IMR-90 (cell line): ENCODE measurements at regions not wholly inside any gene's neighbourhood (a gene's known extent, or its start where the extent isn't known, plus 50 kb on each side); places are given as distances from the start of the nearest gene placed in this dataset.

Experiments
- ATAC-seq: fragments of 200-7000 bp; cut with Tn5 transposase; 2 replicates; pipeline ENCODE4 v1.9.1; 2020; ENCODE audit warnings: low read depth, mild to moderate bottlenecking, moderate library complexity
- BruUV-seq: library from RNA; stranded (reverse); fragments of 400-500 nt; replicated peaks from 2 replicates; lab custom pipeline; 2021; lab: Mats Ljungman, UMichigan
- CTCF ChIA-PET: fragments of 300-600 bp; formaldehyde crosslinking; extraction: SDS; loops from one replicate; lab custom pipeline; 2021; ENCODE audit warnings: antibody characterized with exemption; lab: Yijun Ruan, JAX
- POLR2A ChIA-PET: fragments of 300-600 bp; sonication (Branson Sonifier 250); formaldehyde crosslinking; loops from one replicate; lab custom pipeline; 2022; ENCODE audit warnings: antibody characterized with exemption; ENCODE audit not compliant: unreplicated experiment; lab: Charles Lee
- DNase-seq: peaks from one replicate; pipeline ENCODE4 v3.0.0; 2013
- H2AFZ ChIP-seq: replicated peaks from 2 replicates; pipeline ENCODE3; 2013; ENCODE audit warnings: low read length, mild to moderate bottlenecking; ENCODE audit not compliant: poor library complexity
- H2AK5ac ChIP-seq: 2 replicates; pipeline ENCODE4 v1.6.1; 2013; ENCODE audit warnings: low read depth, low read length, inconsistent platforms
- H2AK9ac ChIP-seq: replicated peaks from 2 replicates; pipeline ENCODE3; 2013; ENCODE audit warnings: mild to moderate bottlenecking, low read depth, low read length, moderate library complexity; ENCODE audit not compliant: poor library complexity
- H2BK120ac ChIP-seq: 2 replicates; pipeline ENCODE4 v1.6.1; 2013; ENCODE audit warnings: low read depth, low read length, inconsistent platforms
- H2BK15ac ChIP-seq: 3 replicates; pipeline ENCODE4 v1.6.1; 2013; ENCODE audit warnings: low read depth, low read length, inconsistent platforms
- H2BK20ac ChIP-seq: 2 replicates; pipeline ENCODE4 v1.6.1; 2013; ENCODE audit warnings: low read depth, mild to moderate bottlenecking, inconsistent platforms, low read length, moderate library complexity
- H2BK5ac ChIP-seq: 2 replicates; pipeline ENCODE4 v1.6.1; 2013; ENCODE audit warnings: mild to moderate bottlenecking, low read depth, low read length, inconsistent platforms; ENCODE audit not compliant: poor library complexity, severe bottlenecking
- H3K14ac ChIP-seq: replicated peaks from 2 replicates; pipeline ENCODE4 v1.6.1; 2013; ENCODE audit warnings: low read depth, low read length, inconsistent platforms
- H3K18ac ChIP-seq: 2 replicates; pipeline ENCODE4 v1.6.1; 2013; ENCODE audit warnings: low read depth, low read length, control low read depth
- H3K23ac ChIP-seq: 2 replicates; pipeline ENCODE4 v1.6.1; 2013; ENCODE audit warnings: low read depth, low read length, inconsistent platforms
- H3K27ac ChIP-seq: 2 replicates; pipeline ENCODE4 v1.5.1; 2013; ENCODE audit warnings: mild to moderate bottlenecking, control low read depth, low read length; ENCODE audit not compliant: insufficient read depth
- H3K27me3 ChIP-seq: 2 replicates; pipeline ENCODE4 v1.6.1; 2013; ENCODE audit warnings: low read length; ENCODE audit not compliant: control insufficient read depth, insufficient read depth
- H3K36me3 ChIP-seq: 2 replicates; pipeline ENCODE4 v1.6.1; 2013; ENCODE audit warnings: low read length, mixed read lengths; ENCODE audit not compliant: control insufficient read depth, insufficient read depth
- H3K4ac ChIP-seq: 2 replicates; pipeline ENCODE4 v1.6.1; 2013; ENCODE audit warnings: low read depth, low read length, inconsistent platforms
- H3K4me1 ChIP-seq: 2 replicates; pipeline ENCODE4 v1.6.1; 2013; ENCODE audit warnings: low read length, mixed read lengths; ENCODE audit not compliant: control insufficient read depth, insufficient read depth
- H3K4me2 ChIP-seq: 2 replicates; pipeline ENCODE4 v1.6.1; 2013; ENCODE audit warnings: low read depth, mild to moderate bottlenecking, control low read depth, low read length, moderate library complexity
- H3K4me3 ChIP-seq: 2 replicates; pipeline ENCODE4 v1.5.1; 2013; ENCODE audit warnings: low read depth, mild to moderate bottlenecking, control low read depth, low read length, moderate library complexity; ENCODE audit not compliant: insufficient read depth
- H3K56ac ChIP-seq: 2 replicates; pipeline ENCODE4 v1.6.1; 2013; ENCODE audit warnings: low read length, inconsistent platforms; ENCODE audit not compliant: insufficient read depth; ENCODE audit errors: extremely low read depth
- H3K79me1 ChIP-seq, 2 experiments: 2 replicates each; pipeline ENCODE4 v1.6.1; 2013; ENCODE audit warnings: low read length in 2 of 2, inconsistent platforms in 1 of 2, low read depth in 1 of 2
- H3K9ac ChIP-seq: 2 replicates; pipeline ENCODE4 v1.6.1; 2013; ENCODE audit warnings: low read depth, low read length, control low read depth
- H3K9me1 ChIP-seq: 2 replicates; pipeline ENCODE4 v1.6.1; 2013; ENCODE audit warnings: low read length, inconsistent platforms; ENCODE audit not compliant: insufficient read depth
- H3K9me3 ChIP-seq: 2 replicates; pipeline ENCODE4 v1.6.1; 2013; ENCODE audit warnings: low read length; ENCODE audit not compliant: control insufficient read depth, insufficient read depth
- H4K20me1 ChIP-seq: 2 replicates; pipeline ENCODE4 v1.6.1; 2013; ENCODE audit warnings: low read length, inconsistent platforms; ENCODE audit not compliant: insufficient read depth
- H4K5ac ChIP-seq: 2 replicates; pipeline ENCODE4 v1.6.1; 2013; ENCODE audit warnings: mild to moderate bottlenecking, low read depth, low read length, control low read depth
- H4K8ac ChIP-seq, 2 experiments: 2 replicates each; pipeline ENCODE4 v1.6.1; 2013; ENCODE audit warnings: low read depth in 2 of 2, low read length in 2 of 2, control low read depth in 1 of 2, inconsistent platforms in 1 of 2
- H4K91ac ChIP-seq: 2 replicates; pipeline ENCODE4 v1.6.1; 2013; ENCODE audit warnings: low read depth, low read length, inconsistent platforms; ENCODE audit not compliant: insufficient read depth
- BHLHE40 ChIP-seq: fragments of 150-350 bp; IDR thresholded peaks from 2 replicates; pipeline ENCODE4 v1.6.1; 2016; ENCODE audit warnings: mild to moderate bottlenecking, low read depth, low read length
- CEBPB ChIP-seq: IDR thresholded peaks from 2 replicates; pipeline ENCODE4 v1.6.1; 2012; ENCODE audit warnings: low read depth, low read length, improper control_type of control experiment
- CHD1 ChIP-seq: IDR thresholded peaks from 2 replicates; pipeline ENCODE4 v1.6.1; 2012; ENCODE audit warnings: low read depth, low read length, improper control_type of control experiment
- CTCF ChIP-seq: conservative IDR thresholded peaks from 2 replicates; pipeline ENCODE4 v1.5.1; 2012; ENCODE audit warnings: mild to moderate bottlenecking, low read depth, low read length, improper control_type of control experiment
- ELK1 ChIP-seq: fragments of 150-350 bp; IDR thresholded peaks from 2 replicates; pipeline ENCODE4 v1.6.1; 2016; ENCODE audit warnings: low read depth, mild to moderate bottlenecking, low read length, moderate library complexity, borderline replicate concordance
- MAFK ChIP-seq: IDR thresholded peaks from 2 replicates; pipeline ENCODE4 v1.6.1; 2012; ENCODE audit warnings: low read depth, low read length, improper control_type of control experiment
- MXI1 ChIP-seq: IDR thresholded peaks from 2 replicates; pipeline ENCODE4 v1.6.1; 2012; ENCODE audit warnings: low read depth, mild to moderate bottlenecking, low read length, moderate library complexity, borderline replicate concordance
- NFE2L2 ChIP-seq: fragments of 150-350 bp; IDR thresholded peaks from 2 replicates; pipeline ENCODE4 v1.6.1; 2016; ENCODE audit warnings: low read depth, mild to moderate bottlenecking, low read length
- RAD21 ChIP-seq: IDR thresholded peaks from 2 replicates; pipeline ENCODE4 v1.6.1; 2012; ENCODE audit warnings: low read length, improper control_type of control experiment
- RCOR1 ChIP-seq: IDR thresholded peaks from 2 replicates; pipeline ENCODE4 v1.6.1; 2012; ENCODE audit warnings: mild to moderate bottlenecking, low read length, improper control_type of control experiment; ENCODE audit not compliant: insufficient replicate concordance
- RFX5 ChIP-seq: IDR thresholded peaks from 2 replicates; pipeline ENCODE4 v1.8.0; 2012; ENCODE audit warnings: low read depth, mild to moderate bottlenecking, low read length, moderate library complexity
- WGBS, 2 experiments: methylation state at CpG; one replicate each; pipeline versions ENCODE4 v1.1.5 to v1.1.7; 2013; ENCODE audit warnings: missing lambda C conversion rate in 2 of 2; ENCODE audit not compliant: insufficient read length in 1 of 2; ENCODE audit errors: extremely low coverage in 2 of 2; 5-methylcytosine and 5-hydroxymethylcytosine counted together
- dilution Hi-C: fragments of 300-500 bp; cut with HindIII; formaldehyde crosslinking; loops from one replicate; pipeline ENCODE4 v1.14.3; 2018; ENCODE audit warnings: low sequenced_read_pairs; ENCODE audit not compliant: unreplicated experiment
- in situ Hi-C: fragments of 300-500 bp; cut with MboI; formaldehyde crosslinking; loops from 3 replicates; pipeline ENCODE4 v1.14.3; 2019; ENCODE audit warnings: low sequenced_read_pairs, inconsistent platforms, mixed read lengths
- intact Hi-C: fragments of 100-400 bp; cut with micrococcal nuclease; formaldehyde crosslinking; loops from 2 replicates; pipeline ENCODE4 v1.10.0; 2022

- TF ChIP-seq MAFK = no peak
- no peak for TF ChIP-seq NFE2L2
These were observed 534.8 kb downstream of the INSC start (continued) for GRCh38 chr11:15649371-15650104.

GRCh38 chr11:15650105-15650938, 535.6 kb downstream of the INSC start:
- no TSS peak for BruUV-seq
- no peak for TF ChIP-seq ELK1
- no peak for TF ChIP-seq RFX5
- peak; percentile 97 for TF ChIP-seq RAD21
- TF ChIP-seq CHD1 = no peak
- TF ChIP-seq CTCF = peak; percentile 98
- TF ChIP-seq RCOR1 = no peak
- no peak for TF ChIP-seq CEBPB
- TF ChIP-seq MXI1 = peak; percentile 58; the same call in 1 of the 2 replicates
- no peak for TF ChIP-seq BHLHE40

More at GRCh38 chr11:15650105-15650938, 535.6 kb downstream of the INSC start:
- peak overlapping the region; percentile 68 for H3K27ac ChIP-seq
- H3K4me3 ChIP-seq = peak overlapping the region; percentile 29; the same call in 1 of the 2 replicates
- 1% methylated on average over 25 of the region's 41 CpGs; no CpG with 5 or more reads in 1 of the 2 experiments for WGBS, 2 experiments
- peak overlapping the region; percentile 80 for H4K5ac ChIP-seq
- intact Hi-C loops (loop anchor here (1.0 to 10.0 kb wide), 8 partner anchors 62 to 1084 kb away; partner anchors contain the start of gene C11orf58), in situ Hi-C loops (no loop called here), dilution Hi-C loops (no loop called here)
- H3K14ac ChIP-seq = peak overlapping the region; percentile 66
- no peaks in the 10 kb centered on the region; the same call in 1 of the 2 replicates for H3K27me3 ChIP-seq
- H2AFZ ChIP-seq = peak overlapping the region; percentile 93
- H2BK15ac ChIP-seq = peak overlapping the region; percentile 89; the same call in 2 of the 3 replicates
- H2BK5ac ChIP-seq = peak overlapping the region; percentile 18
- H4K20me1 ChIP-seq = no peaks in the 10 kb centered on the region
- H3K4me2 ChIP-seq = peak overlapping the region; percentile 69
- H3K56ac ChIP-seq = peak overlapping the region; percentile 64; the same call in 1 of the 2 replicates
- POLR2A ChIA-PET = interaction anchor here (1.0 to 1.2 kb wide), 3 partner anchors 69 to 245 kb away, joined by 4 to 7 read pairs (median 4); no protein-coding TSS in a partner anchor
- peak overlapping the region; percentile 44 for H3K9ac ChIP-seq
- peak overlapping the region; percentile 27 for H2BK20ac ChIP-seq
- H2AK5ac ChIP-seq = peak overlapping the region; percentile 73
- H3K18ac ChIP-seq = peak overlapping the region; percentile 11
- H4K91ac ChIP-seq = peak overlapping the region; percentile 81
- ATAC-seq = peak; percentile 98
- peak overlapping the region; percentile 88 for H3K4ac ChIP-seq
- H3K4me1 ChIP-seq = peaks cover 9% of the 10 kb centered on the region
- peak overlapping the region; percentile 60 to 80; a peak in 2 of 4 replicates for H4K8ac ChIP-seq
- H3K9me3 ChIP-seq = no peaks in the 10 kb centered on the region
- no peaks in the 10 kb centered on the region for H3K9me1 ChIP-seq
- H3K79me1 ChIP-seq = no peaks in the 10 kb centered on the region
- peak; percentile 87 for DNase-seq
- H3K36me3 ChIP-seq = no peaks in the 10 kb centered on the region
- H2BK120ac ChIP-seq = peak overlapping the region; percentile 98
- peak overlapping the region; percentile 37 for H3K23ac ChIP-seq
- CTCF ChIA-PET = interaction anchor here (0.6 to 1.6 kb wide), 7 partner anchors 66 to 331 kb away, joined by 3 to 4 read pairs (median 3); no protein-coding TSS in a partner anchor
- H2AK9ac ChIP-seq = peak overlapping the region; percentile 71
